GM12891 (cell line): ENCODE measurements at regions not wholly inside any gene's neighbourhood (a gene's known extent, or its start where the extent isn't known, plus 50 kb on each side); places are given as distances from the start of the nearest gene placed in this dataset.

ENCODE experiments used
- POLR2A ChIP-seq: IDR thresholded peaks from 2 replicates; pipeline ENCODE4 v1.6.1; 2011; ENCODE audit warnings: low read depth, low read length, control low read depth
- POLR2AphosphoS5 ChIP-seq: IDR thresholded peaks from 2 replicates; pipeline ENCODE4 v1.6.1; 2011; ENCODE audit warnings: low read depth, low read length, control low read depth
- POU2F2 ChIP-seq: IDR thresholded peaks from 2 replicates; pipeline ENCODE4 v1.6.1; 2011; ENCODE audit warnings: low read depth, mild to moderate bottlenecking, control low read depth, low read length, moderate library complexity
- SPI1 ChIP-seq: IDR thresholded peaks from 2 replicates; pipeline ENCODE4 v1.6.1; 2011; ENCODE audit warnings: low read depth, low read length, control low read depth
- TAF1 ChIP-seq: IDR thresholded peaks from 2 replicates; pipeline ENCODE4 v1.6.1; 2011; ENCODE audit warnings: low read depth, low read length, control low read depth

DNA sequence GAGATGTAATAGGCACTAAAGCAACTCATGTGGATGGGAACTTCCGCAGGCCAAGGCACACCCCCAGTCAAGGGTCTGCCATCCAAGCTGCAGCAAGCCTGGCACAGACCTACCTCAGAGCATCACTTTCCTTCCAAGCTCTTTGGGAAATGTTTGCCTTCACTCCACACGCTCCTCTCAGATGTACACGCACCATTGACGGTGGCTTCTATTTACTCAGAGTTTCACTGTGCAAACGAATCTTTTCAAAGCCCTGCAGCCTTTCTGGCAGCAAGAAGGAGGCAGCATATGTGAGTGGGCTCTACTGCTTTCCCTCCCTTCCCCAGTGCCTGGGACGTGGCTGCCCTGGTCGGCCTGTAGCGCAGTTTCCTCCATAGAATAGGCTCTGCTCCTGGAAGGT is 60.9 kb upstream of the USP47 start:
- TF ChIP-seq POLR2A, result no peak
- TF ChIP-seq TAF1, result no peak
- no peak for TF ChIP-seq POLR2AphosphoS5
- TF ChIP-seq POU2F2, result no peak
- TF ChIP-seq SPI1, result no peak
